B cell (primary cell): ENCODE measurements at regions not wholly inside any gene's neighbourhood (a gene's known extent, or its start where the extent isn't known, plus 50 kb on each side); places are given as distances from the start of the nearest gene placed in this dataset.

Experiments used
- EZH2 ChIP-seq: IDR thresholded peaks from 2 replicates; pipeline ENCODE4 v1.6.1; 2012; ENCODE audit warnings: borderline replicate concordance, low read depth, mild to moderate bottlenecking, moderate library complexity, low read length; ENCODE audit not compliant: insufficient read depth, poor library complexity, severe bottlenecking
- TF ChIP-seq, protein P1 (sequence below): fragments of 200-600 bp; IDR thresholded peaks from one replicate; pipeline ENCODE4 v1.8.0; 2022; ENCODE audit warnings: antibody characterized with exemption, mild to moderate bottlenecking

GRCh38 chr5:24854350-24854749 lies 209.6 kb upstream of the CDH10 start:
- TF ChIP-seq, protein P1, sequence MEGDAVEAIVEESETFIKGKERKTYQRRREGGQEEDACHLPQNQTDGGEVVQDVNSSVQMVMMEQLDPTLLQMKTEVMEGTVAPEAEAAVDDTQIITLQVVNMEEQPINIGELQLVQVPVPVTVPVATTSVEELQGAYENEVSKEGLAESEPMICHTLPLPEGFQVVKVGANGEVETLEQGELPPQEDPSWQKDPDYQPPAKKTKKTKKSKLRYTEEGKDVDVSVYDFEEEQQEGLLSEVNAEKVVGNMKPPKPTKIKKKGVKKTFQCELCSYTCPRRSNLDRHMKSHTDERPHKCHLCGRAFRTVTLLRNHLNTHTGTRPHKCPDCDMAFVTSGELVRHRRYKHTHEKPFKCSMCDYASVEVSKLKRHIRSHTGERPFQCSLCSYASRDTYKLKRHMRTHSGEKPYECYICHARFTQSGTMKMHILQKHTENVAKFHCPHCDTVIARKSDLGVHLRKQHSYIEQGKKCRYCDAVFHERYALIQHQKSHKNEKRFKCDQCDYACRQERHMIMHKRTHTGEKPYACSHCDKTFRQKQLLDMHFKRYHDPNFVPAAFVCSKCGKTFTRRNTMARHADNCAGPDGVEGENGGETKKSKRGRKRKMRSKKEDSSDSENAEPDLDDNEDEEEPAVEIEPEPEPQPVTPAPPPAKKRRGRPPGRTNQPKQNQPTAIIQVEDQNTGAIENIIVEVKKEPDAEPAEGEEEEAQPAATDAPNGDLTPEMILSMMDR = no peak
- TF ChIP-seq EZH2 = no peak
